Endothelial cell of umbilical vein (primary cell): ENCODE measurements at regions not wholly inside any gene's neighbourhood (a gene's known extent, or its start where the extent isn't known, plus 50 kb on each side); places are given as distances from the start of the nearest gene placed in this dataset.

ENCODE experiments used
- BruUV-seq: library from RNA; stranded (reverse); fragments of 400-500 nt; replicated peaks from 2 replicates; lab custom pipeline; 2021; lab: Mats Ljungman, UMichigan
- CTCF ChIA-PET: fragments of 300-600, 350-600 bp; sonication (Branson Sonifier 250); formaldehyde crosslinking; loops from one replicate; lab custom pipeline; 2021; ENCODE audit warnings: antibody characterized with exemption, inconsistent platforms; lab: Charles Lee
- POLR2A ChIA-PET: fragments of 300-600, 350-600 bp; sonication (Branson Sonifier 250); formaldehyde crosslinking; loops from one replicate; lab custom pipeline; 2021; ENCODE audit warnings: antibody characterized with exemption, inconsistent platforms; lab: Charles Lee
- DNase-seq: peaks from one replicate; pipeline ENCODE4 v3.0.0-alpha.2; 2011; ENCODE audit warnings: low read depth, low spot score
- FAIRE-seq: peaks from 2 replicates; lab custom pipeline; 2011; peaks lifted over from hg19 to GRCh38; lab: Jason Lieb, UNC
- H2AFZ ChIP-seq: 2 replicates; pipeline ENCODE4 v1.6.0; 2012; ENCODE audit warnings: low read depth, low read length, control low read depth, inconsistent platforms
- H3K27ac ChIP-seq: 2 replicates; pipeline ENCODE4 v1.5.1; 2011; ENCODE audit warnings: low read depth, mild to moderate bottlenecking, control low read depth, low read length, moderate library complexity; ENCODE audit not compliant: insufficient read depth
- H3K27me3 ChIP-seq, 2 experiments: 2 replicates each; pipeline versions ENCODE4 v1.6.0 to v1.6.1; 2011; ENCODE audit warnings: low read length in 2 of 2, mixed read lengths in 1 of 2; ENCODE audit not compliant: control insufficient read depth in 2 of 2, insufficient read depth in 2 of 2
- H3K36me3 ChIP-seq, 2 experiments: 2 replicates in 1 of 2; 3 replicates in 1 of 2; pipeline ENCODE4 v1.5.1; 2011; ENCODE audit warnings: low read length in 2 of 2, mild to moderate bottlenecking in 1 of 2, moderate library complexity in 1 of 2; ENCODE audit not compliant: control insufficient read depth in 2 of 2, insufficient read depth in 2 of 2; ENCODE audit errors: extremely low read depth in 1 of 2
- H3K4me1 ChIP-seq: 3 replicates; pipeline ENCODE4 v1.5.1; 2011; ENCODE audit warnings: mild to moderate bottlenecking, low read length; ENCODE audit not compliant: control insufficient read depth, insufficient read depth; ENCODE audit errors: extremely low read depth
- H3K4me2 ChIP-seq: 2 replicates; pipeline ENCODE4 v1.6.1; 2011; ENCODE audit warnings: low read length, control low read depth, mixed read lengths; ENCODE audit not compliant: insufficient read depth
- H3K4me3 ChIP-seq, 3 experiments: fragments of 200-600 bp in 1 of 3; sonication (generic), shearing (Covaris generic) in 1 of 3; replicated peaks in 1 of 3; 2 replicates each; pipeline ENCODE4 v1.5.1; 2011 to 2016; ENCODE audit warnings: control low read depth in 3 of 3, low read length in 3 of 3, mild to moderate bottlenecking in 2 of 3, inconsistent platforms in 1 of 3, low read depth in 1 of 3, moderate library complexity in 1 of 3; ENCODE audit not compliant: insufficient read depth in 1 of 3
- H3K79me2 ChIP-seq: 2 replicates; pipeline ENCODE4 v1.6.0; 2012; ENCODE audit warnings: low read length, inconsistent platforms; ENCODE audit not compliant: control insufficient read depth, insufficient read depth
- H3K9ac ChIP-seq: replicated peaks from 2 replicates; pipeline ENCODE3; 2011; ENCODE audit warnings: low read length, control low read depth; ENCODE audit not compliant: insufficient read depth; ENCODE audit errors: extremely low read depth
- H3K9me1 ChIP-seq: replicated peaks from 3 replicates; pipeline ENCODE4 v1.6.0; 2011; ENCODE audit warnings: mild to moderate bottlenecking, low read length; ENCODE audit not compliant: control insufficient read depth, insufficient read depth; ENCODE audit errors: extremely low read depth
- H3K9me3 ChIP-seq: replicated peaks from 2 replicates; pipeline ENCODE4 v1.5.1; 2012; ENCODE audit warnings: low read length, inconsistent platforms; ENCODE audit not compliant: control insufficient read depth, insufficient read depth
- H4K20me1 ChIP-seq: replicated peaks from 2 replicates; pipeline ENCODE3; 2011; ENCODE audit warnings: mild to moderate bottlenecking, low read length; ENCODE audit not compliant: control insufficient read depth, insufficient read depth; ENCODE audit errors: extremely low read depth
- CTCF ChIP-seq, 2 donors: IDR thresholded peaks; 1 replicate in 1 of 2; 2 replicates in 1 of 2; pipeline ENCODE4 v1.5.1; 2011; ENCODE audit warnings: low read length in 2 of 2, mild to moderate bottlenecking in 2 of 2, moderate library complexity in 2 of 2, control low read depth in 1 of 2, inconsistent platforms in 1 of 2, low read depth in 1 of 2; ENCODE audit not compliant: insufficient read depth in 1 of 2; ENCODE audit errors: extremely low read depth in 1 of 2
- EZH2 ChIP-seq: IDR thresholded peaks from 2 replicates; pipeline ENCODE4 v1.6.1; 2012; ENCODE audit warnings: borderline replicate concordance, low read depth, mild to moderate bottlenecking, moderate library complexity, low read length, inconsistent platforms; ENCODE audit not compliant: severe bottlenecking
- GATA2 ChIP-seq: IDR thresholded peaks from 2 replicates; pipeline ENCODE4 v1.7.0; 2011; ENCODE audit warnings: low read depth, mild to moderate bottlenecking, moderate library complexity, mixed read lengths, low read length; ENCODE audit not compliant: insufficient read length, insufficient read depth
- MAX ChIP-seq: IDR thresholded peaks from 2 replicates; pipeline ENCODE4 v1.6.1; 2011; ENCODE audit not compliant: insufficient read depth, insufficient read length
- MYC ChIP-seq: IDR thresholded peaks from one replicate; pipeline ENCODE4 v1.6.1; 2011; ENCODE audit warnings: mild to moderate bottlenecking, low read depth, low read length
- POLR2A ChIP-seq: IDR thresholded peaks from 2 replicates; pipeline ENCODE4 v1.6.1; 2012; ENCODE audit warnings: low read depth, mild to moderate bottlenecking, control low read depth, low read length
- POLR2AphosphoS5 ChIP-seq: IDR thresholded peaks from 2 replicates; pipeline ENCODE4 v1.6.1; 2012; ENCODE audit warnings: low read depth, mild to moderate bottlenecking, control low read depth, low read length, moderate library complexity; ENCODE audit not compliant: insufficient read depth
- dilution Hi-C: fragments of 300-500 bp; cut with MboI; formaldehyde crosslinking; loops from one replicate; pipeline ENCODE4 v1.15.0; 2019; ENCODE audit warnings: low sequenced_read_pairs; ENCODE audit not compliant: extremely low pct_ligation_motif_present
- intact Hi-C: fragments of 100-400 bp; cut with micrococcal nuclease; formaldehyde crosslinking; loops from one replicate; pipeline ENCODE4 v1.10.0; 2022

- H3K4me3 ChIP-seq = no peak overlapping the region
- H3K4me2 ChIP-seq = no peak overlapping the region
- no peaks in the 10 kb centered on the region for H3K4me1 ChIP-seq
- TF ChIP-seq MYC = no peak
- TF ChIP-seq MAX = no peak
- no peak for TF ChIP-seq CTCF (IDR thresholded peaks at IDR 0.05; ENCODE audit: extremely low read depth in 1 of 2, insufficient read depth in 1 of 2, low read depth in 1 of 2, low read length in 2 of 2)
- TF ChIP-seq POLR2A = no peak
- TF ChIP-seq EZH2 = no peak
- TF ChIP-seq POLR2AphosphoS5 = no peak
- no peak for TF ChIP-seq GATA2
- H2AFZ ChIP-seq = no peak overlapping the region
- H3K9me3 ChIP-seq = peaks cover 3% of the 10 kb centered on the region
- H3K36me3 ChIP-seq = no peaks in the 10 kb centered on the region
- H3K79me2 ChIP-seq = no peaks in the 10 kb centered on the region
- DNase-seq (no peak), FAIRE-seq (no peak)
- ChIA-PET CTCF (no interaction called here), POLR2A (no interaction called here)
- H3K9me1 ChIP-seq = no peaks in the 10 kb centered on the region
- H3K9ac ChIP-seq = no peak overlapping the region
- intact Hi-C loops (no loop called here), dilution Hi-C loops (no loop called here)
- no peaks in the 10 kb centered on the region for H3K27me3 ChIP-seq
- no TSS peak for BruUV-seq
- no peak overlapping the region for H3K27ac ChIP-seq
- no peaks in the 10 kb centered on the region for H4K20me1 ChIP-seq
These were observed 381.6 kb upstream of the CPEB2 start for GRCh38 chr4:14620567-14621141.
